ENCODE measurements at regions not wholly inside any gene's neighbourhood (a gene's known extent, or its start where the extent isn't known, plus 50 kb on each side); places are given as distances from the start of the nearest gene placed in this dataset.
"Not testable (repeated sequence)": the region's sequence is repeated elsewhere in the genome, so short reads cannot be mapped to it uniquely, and the experiment has no call there.

GRCh38 chr21:6070213-6070612 is 4451.2 kb upstream of the TPTE start:
- TF ChIP-seq CTCF (IDR thresholded peaks at IDR 0.05); USF2 (IDR thresholded peaks at IDR 0.05; ENCODE audit: borderline replicate concordance, low read depth, low read length); RCOR1 (IDR thresholded peaks at IDR 0.05; ENCODE audit: low read length); REST (IDR thresholded peaks at IDR 0.05; ENCODE audit: low read depth, low read length); GABPA (IDR thresholded peaks at IDR 0.05; ENCODE audit: low read depth); SMC3 (IDR thresholded peaks at IDR 0.05; ENCODE audit: low read depth, low read length); ELF1 (IDR thresholded peaks at IDR 0.05); GATA2 (CRISPR knock-in tag; IDR thresholded peaks at IDR 0.05); EZH2phosphoT487 (IDR thresholded peaks at IDR 0.05; ENCODE audit: borderline replicate concordance, low read depth); POLR2AphosphoS5 (IDR thresholded peaks at IDR 0.05; ENCODE audit: low read depth, low read length); NFIC (IDR thresholded peaks at IDR 0.05; ENCODE audit: borderline replicate concordance); USF1 (IDR thresholded peaks at IDR 0.05; ENCODE audit: borderline replicate concordance, low read depth); ZBTB33 (IDR thresholded peaks at IDR 0.05; ENCODE audit: borderline replicate concordance, low read depth); FOXM1 (IDR thresholded peaks at IDR 0.05; ENCODE audit: low read depth): not testable (repeated sequence)
